Frontal cortex (tissue), 3 donors: ENCODE measurements at regions not wholly inside any gene's neighbourhood (a gene's known extent, or its start where the extent isn't known, plus 50 kb on each side); places are given as distances from the start of the nearest gene placed in this dataset.
A peak's percentile ranks its signal among the peaks of the same experiment; 100 is the strongest.

ENCODE experiments used
- DNase-seq, 2 donors: peaks; one replicate each; pipeline ENCODE4 v3.0.0; 2012; ENCODE audit warnings: low spot score in 2 of 2
- FAIRE-seq: peaks from 2 replicates; lab custom pipeline; 2012; peaks lifted over from hg19 to GRCh38; lab: Jason Lieb, UNC
- donor health status: control.
- donor health status: control.
- donor health status: control.

GRCh38 chr1:207971331-207972219 lies 60.6 kb upstream of the CD34 start:
- DNase-seq (no peak), FAIRE-seq (no peak)

GRCh38 chr1:207970329-207971233 lies 59.7 kb upstream of the CD34 start:
- FAIRE-seq (no peak), DNase-seq (no peak)

- FAIRE-seq: no peak
- DNase-seq: no peak
These were observed 58.6 kb upstream of the CD34 start for GRCh38 chr1:207969528-207969927.

- FAIRE-seq (no peak), DNase-seq (no peak)
These were observed 57.6 kb upstream of the CD34 start for GRCh38 chr1:207968521-207969009.

DNA sequence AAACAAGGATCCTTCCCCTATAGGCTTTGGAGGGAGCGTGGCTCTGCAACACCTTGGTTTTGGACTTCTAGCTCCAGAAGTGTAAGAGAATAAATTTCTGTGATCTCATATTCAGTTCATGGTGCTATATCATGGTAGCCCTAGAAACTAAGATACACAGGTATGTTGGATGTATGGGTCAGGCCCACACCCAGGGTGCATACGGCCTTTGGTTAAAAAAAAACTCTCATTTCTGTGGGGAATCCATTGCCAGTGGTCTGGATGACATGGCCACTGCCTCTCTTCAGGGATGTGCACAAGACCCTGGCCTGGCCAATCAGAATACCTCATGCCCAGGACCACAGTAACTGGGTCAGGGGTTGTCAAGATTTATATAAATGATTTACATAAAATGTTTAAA lies 56.8 kb upstream of the CD34 start:
- DNase-seq (no peak), FAIRE-seq (no peak)

GRCh38 chr1:207966521-207966920 lies 55.6 kb upstream of the CD34 start:
- no peak for DNase-seq
- FAIRE-seq: no peak

- DNase-seq: no peak
- no peak for FAIRE-seq
These were observed 54.8 kb upstream of the CD34 start for GRCh38 chr1:207965392-207966387.

- FAIRE-seq (no peak), DNase-seq (no peak)
These were observed 53.5 kb upstream of the CD34 start for GRCh38 chr1:207964195-207964966.

GRCh38 chr1:207963427-207964194 lies 52.7 kb upstream of the CD34 start:
- peak; percentile 91 to 93 for DNase-seq
- no peak for FAIRE-seq

DNA sequence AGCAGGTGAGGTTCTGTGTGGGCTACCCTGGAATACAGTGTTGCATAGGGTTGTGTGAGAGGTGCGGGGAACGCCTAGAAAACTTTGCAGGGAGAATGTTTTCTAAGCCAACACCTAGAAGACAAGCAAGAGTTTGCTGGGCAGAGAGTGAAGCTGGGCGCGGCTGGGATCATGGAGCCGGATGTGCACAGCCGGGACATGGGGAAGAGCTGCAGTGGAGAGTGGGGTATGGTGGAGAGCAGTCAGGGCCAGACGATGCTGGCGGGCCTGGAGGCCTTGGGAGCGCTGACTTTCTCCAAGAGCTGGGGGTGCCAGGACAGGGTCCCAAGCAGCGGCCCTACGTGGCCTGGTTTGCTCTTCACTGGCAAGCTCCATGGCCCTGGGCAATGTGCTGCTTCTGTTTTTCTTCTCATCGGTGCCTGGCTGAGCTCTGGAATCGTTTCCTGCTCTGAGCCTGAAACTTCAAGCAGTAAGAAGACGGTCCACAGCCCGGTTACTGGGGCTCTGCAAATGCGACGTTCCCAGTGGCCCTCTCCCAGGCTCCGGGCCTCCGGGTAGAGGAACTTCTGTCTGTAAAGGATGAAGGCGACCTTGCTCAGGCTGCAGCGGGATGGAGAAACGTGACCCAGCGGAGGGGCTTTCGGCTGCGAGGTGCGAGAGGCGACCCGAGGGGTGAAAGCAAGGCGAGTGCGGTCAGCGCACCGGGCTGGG lies 51.9 kb upstream of the CD34 start:
- peak in 1 of 2 donors; percentile 18 for DNase-seq
- FAIRE-seq: no peak
